GM21786 (cell line): ENCODE measurements at regions not wholly inside any gene's neighbourhood (a gene's known extent, or its start where the extent isn't known, plus 50 kb on each side); places are given as distances from the start of the nearest gene placed in this dataset.

ENCODE experiments used
- ATAC-seq: cut with Tn5 transposase; IDR thresholded peaks from one replicate; pipeline ENCODE4 v1.9.1; 2021; ENCODE audit not compliant: unreplicated experiment

GRCh38 chr6:91442342-91442741 lies 855.5 kb upstream of the MAP3K7 start:
- peak; percentile 30 for ATAC-seq

- no peak for ATAC-seq
Measured at GRCh38 chr6:91438570-91438969, 851.7 kb upstream of the MAP3K7 start.

- peak; percentile 35 for ATAC-seq
Measured at GRCh38 chr6:91437315-91437729, 850.5 kb upstream of the MAP3K7 start.

DNA sequence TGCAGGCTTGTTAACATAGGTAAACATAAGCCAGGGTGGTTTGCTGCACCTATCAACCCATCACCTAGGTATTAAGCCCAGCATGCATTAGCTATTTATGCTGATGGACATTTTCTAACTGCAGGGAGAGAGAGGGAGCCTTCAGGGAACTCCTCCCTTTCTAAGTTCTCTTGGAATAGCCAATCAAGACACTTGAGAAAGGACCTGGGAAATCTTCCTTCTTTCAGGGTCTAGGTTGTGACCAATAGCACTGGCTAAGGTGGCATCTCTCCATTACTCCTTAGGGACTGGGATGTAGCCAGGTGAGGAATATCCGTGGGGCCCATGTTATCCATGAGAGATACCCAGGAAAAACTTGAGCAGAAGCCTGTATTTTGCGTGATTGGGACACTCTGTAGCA lies 849.6 kb upstream of the MAP3K7 start:
- ATAC-seq, result no peak

DNA sequence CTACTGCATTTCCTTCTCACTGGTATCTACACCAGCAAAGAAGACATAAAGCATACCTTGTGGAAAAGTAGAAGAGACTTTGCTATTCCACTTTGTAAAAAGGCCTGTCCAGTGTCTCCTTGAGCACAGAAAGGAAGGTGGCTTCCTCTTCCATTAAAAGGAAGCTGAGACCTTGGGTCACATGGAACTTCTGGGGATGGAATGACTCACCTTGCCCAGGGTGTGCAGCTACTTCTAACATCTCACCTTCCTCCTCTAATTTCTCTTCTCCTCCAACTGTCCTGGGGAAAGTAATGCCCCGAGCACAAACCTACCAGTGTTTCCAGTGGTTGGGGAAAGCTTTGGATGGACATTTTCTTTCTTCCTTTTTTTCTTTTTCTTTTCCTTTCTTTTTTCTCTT lies 848.8 kb upstream of the MAP3K7 start:
- ATAC-seq, result no peak

- no peak for ATAC-seq
Measured at GRCh38 chr6:91434576-91434975, 847.7 kb upstream of the MAP3K7 start.

- no peak for ATAC-seq
Measured at GRCh38 chr6:91433660-91434534, 847.0 kb upstream of the MAP3K7 start.

DNA sequence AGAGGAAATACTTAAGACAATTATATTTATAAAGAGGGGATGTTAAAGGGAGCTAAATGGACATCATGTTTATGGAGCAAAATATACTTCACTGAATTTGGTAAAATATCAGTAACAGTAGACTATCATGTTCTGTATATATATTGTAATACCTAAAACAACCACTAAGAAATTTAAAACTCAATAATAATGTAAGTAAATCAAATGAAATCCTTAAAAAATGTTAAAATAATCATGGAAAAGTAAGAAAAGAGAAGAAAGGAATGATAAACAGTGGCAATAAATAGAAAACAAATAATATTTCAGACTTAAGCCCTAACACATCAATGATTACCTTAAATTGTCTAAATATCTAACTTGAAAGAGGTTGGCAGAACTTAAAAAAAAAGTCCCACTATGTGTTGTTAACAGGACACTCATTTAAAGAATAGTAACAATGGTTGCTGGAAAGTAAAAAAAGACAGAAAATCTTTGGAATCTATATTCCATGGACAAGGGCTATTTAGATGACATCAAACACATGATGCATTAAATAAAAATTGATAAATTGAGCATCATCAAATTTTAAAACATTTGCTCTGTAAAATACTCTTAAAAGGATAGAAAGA lies 842.2 kb upstream of the MAP3K7 start:
- no peak for ATAC-seq

GRCh38 chr6:91428296-91428695 lies 841.4 kb upstream of the MAP3K7 start:
- ATAC-seq, result no peak

DNA sequence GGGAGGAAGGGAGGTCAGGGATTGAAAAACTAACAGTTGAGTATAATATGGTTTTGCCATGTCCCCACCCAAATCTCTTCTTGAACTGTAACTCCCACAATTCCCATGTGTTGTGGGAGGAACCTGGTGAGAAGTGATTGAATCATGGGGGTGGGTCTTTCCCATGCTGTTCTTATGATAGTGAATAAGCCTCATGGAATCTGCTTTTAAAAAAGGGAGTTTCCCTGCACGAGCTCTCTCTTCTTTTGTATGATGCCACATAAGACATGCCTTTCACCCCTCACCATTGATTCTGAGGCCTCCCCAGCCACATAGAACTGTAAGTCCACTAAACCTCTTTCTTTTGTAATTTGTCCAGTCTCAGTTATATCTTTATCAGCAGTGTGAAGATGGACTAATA lies 833.4 kb upstream of the MAP3K7 start:
- no peak for ATAC-seq

GRCh38 chr6:91415031-91415605 lies 828.2 kb upstream of the MAP3K7 start:
- ATAC-seq, result no peak

- ATAC-seq, result no peak
Measured at GRCh38 chr6:91412532-91412931, 825.7 kb upstream of the MAP3K7 start.

GRCh38 chr6:91407706-91408105 lies 820.8 kb upstream of the MAP3K7 start:
- no peak for ATAC-seq

DNA sequence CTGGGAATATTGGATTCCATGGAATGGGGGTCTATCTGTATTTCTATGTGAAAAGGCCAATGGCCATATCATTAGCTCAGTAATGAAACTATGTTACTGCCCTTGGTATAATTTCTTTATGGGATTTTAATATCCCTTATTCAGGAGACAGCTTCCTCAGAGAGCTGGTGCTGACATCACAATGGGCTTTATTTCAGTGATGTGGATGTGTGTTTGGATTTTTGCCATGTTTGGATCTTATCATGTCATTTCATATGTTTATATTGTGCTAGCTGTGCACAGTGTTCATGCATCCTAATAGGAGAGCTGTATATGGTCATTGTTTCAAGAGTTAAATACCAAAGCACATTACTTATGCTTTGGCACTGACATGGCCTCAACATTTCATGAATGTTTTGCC lies 806.1 kb upstream of the MAP3K7 start:
- ATAC-seq, result no peak

- ATAC-seq, result no peak
Measured at GRCh38 chr6:91387290-91388059, 800.6 kb upstream of the MAP3K7 start.

DNA sequence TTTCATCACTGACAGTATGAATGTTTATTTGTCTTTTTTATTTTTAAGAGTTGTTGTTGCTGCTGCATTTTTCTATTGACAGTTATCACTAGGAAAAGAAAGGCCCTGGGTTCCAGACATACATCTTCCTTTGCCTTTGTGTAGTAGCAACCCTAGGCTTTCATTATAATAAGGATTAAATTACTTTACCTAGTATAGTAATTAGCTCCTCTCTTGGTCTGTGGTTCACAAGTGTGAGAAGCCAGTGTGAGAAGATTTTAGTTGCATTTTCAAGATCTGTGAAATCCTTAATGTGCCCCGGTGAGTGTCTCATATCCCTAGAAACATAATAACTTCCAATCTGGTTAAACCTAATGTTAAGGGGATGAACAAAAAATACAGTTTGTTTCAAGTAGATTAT lies 799.3 kb upstream of the MAP3K7 start:
- no peak for ATAC-seq

DNA sequence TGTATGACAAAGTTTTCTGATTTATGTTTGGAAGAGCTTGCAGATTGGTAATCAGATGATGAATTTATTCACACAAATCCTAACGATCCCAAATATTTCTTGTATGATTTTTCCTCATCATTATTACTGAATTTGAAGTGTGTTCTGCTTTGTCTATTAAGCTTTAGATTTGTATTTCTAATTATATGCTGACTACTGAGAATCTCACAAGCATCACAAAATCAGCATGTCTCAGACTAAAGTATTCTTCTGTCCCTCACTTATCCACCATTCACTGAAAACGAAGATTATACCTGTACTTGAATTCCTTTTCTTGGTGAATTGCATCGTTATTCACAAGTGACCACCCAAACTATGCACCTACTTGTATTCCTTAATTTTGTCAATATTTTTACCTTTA lies 796.3 kb upstream of the MAP3K7 start:
- no peak for ATAC-seq

DNA sequence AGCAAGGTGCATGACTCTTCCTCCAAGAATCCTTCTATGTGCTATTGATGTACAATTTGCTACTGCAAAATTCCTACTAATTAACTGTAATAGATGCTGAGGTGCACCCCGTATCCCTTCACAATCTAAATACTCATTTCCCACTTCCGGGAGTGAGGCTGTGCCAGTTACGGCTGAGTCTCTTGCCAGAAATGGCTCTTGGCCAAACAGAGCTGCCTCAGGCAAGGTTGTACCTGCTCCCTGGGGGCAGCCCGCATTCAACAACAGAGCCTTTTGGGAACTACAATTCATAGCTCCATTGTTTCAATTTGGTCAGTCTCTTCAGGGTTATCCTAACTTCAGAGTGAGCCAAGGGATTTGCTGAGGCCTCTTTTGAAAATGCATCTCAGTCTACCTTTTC lies 789.8 kb upstream of the MAP3K7 start:
- no peak for ATAC-seq

- ATAC-seq, result no peak
Measured at GRCh38 chr6:91366781-91367180, 779.9 kb upstream of the MAP3K7 start.

DNA sequence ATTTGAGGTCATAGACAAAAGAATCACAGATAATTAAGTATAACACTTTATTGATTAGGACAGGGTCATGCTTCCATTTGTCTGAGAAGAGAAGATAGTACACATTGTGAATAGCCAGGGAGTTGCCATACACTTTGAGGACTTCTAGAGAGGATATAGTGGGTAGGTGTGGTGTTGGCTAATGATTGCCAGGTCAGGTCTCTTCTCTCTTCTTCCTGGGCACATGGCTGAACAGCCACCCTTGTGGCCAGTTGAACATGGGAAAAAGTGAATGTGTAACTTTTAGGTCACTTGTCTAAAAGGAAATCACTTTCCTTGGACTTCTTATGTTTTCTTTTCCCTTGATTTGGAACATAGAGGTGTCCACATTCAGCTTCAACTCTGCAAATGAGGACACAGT lies 772.1 kb upstream of the MAP3K7 start:
- ATAC-seq, result no peak

- no peak for ATAC-seq
Measured at GRCh38 chr6:91352878-91353277, 766.0 kb upstream of the MAP3K7 start.

DNA sequence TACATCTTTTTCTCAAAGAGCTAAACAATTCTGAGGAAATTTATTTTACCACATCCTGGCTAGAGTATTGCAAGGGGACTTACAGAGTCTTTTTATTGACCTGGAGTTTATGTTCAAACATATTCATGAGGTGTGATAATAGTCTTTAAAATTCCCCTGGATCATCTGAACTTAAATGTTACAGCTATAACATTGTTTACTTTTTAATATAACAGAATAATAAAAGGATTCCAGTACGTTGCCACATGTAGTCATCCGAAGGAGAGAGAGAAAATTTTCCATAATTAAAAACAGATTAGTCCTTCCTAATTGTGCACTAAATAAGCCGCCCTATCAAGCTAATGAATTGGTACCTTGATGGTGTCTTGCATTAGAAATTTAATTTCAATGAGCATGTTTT lies 765.4 kb upstream of the MAP3K7 start:
- no peak for ATAC-seq
